ENCODE measurements at regions not wholly inside any gene's neighbourhood (a gene's known extent, or its start where the extent isn't known, plus 50 kb on each side); places are given as distances from the start of the nearest gene placed in this dataset.

GRCh38 chr12:58583529-58583928, 336.8 kb downstream of the LRIG3 start:
- no peaks in the 10 kb centered on the region for H3K27me3 ChIP-seq

GRCh38 chr12:58583940-58584339, 336.4 kb downstream of the LRIG3 start:
- H3K9me3 ChIP-seq = no peaks in the 10 kb centered on the region
- no peaks in the 10 kb centered on the region for H3K36me3 ChIP-seq
- no peak for TF ChIP-seq CTCF (IDR thresholded peaks at IDR 0.05; ENCODE audit: low read depth, low read length)
- H3K4me3 ChIP-seq (ENCODE audit: low read depth, low read length) = no peak overlapping the region
- no peaks in the 10 kb centered on the region for H3K27me3 ChIP-seq
- no peak for DNase-seq
- H3K4me1 ChIP-seq = no peaks in the 10 kb centered on the region

More at GRCh38 chr12:58583529-58583928, 336.8 kb downstream of the LRIG3 start:
- TF ChIP-seq CTCF (IDR thresholded peaks at IDR 0.05; ENCODE audit: low read depth, low read length) = no peak
- Histone ChIP-seq H3K36me3 (no peaks in the 10 kb centered on the region), H3K9me3 (no peaks in the 10 kb centered on the region), H3K4me3 (ENCODE audit: low read depth, low read length) (no peak overlapping the region), H3K4me1 (no peaks in the 10 kb centered on the region)
- DNase-seq = no peak

- H3K9me3 ChIP-seq = no peaks in the 10 kb centered on the region
- no peaks in the 10 kb centered on the region for H3K4me1 ChIP-seq
- H3K4me3 ChIP-seq (ENCODE audit: low read depth, low read length) = no peak overlapping the region
- DNase-seq = no peak
- H3K27me3 ChIP-seq = no peaks in the 10 kb centered on the region
- no peaks in the 10 kb centered on the region for H3K36me3 ChIP-seq
- TF ChIP-seq CTCF (IDR thresholded peaks at IDR 0.05; ENCODE audit: low read depth, low read length) = no peak
These were observed 335.4 kb downstream of the LRIG3 start for GRCh38 chr12:58584880-58585279.

GRCh38 chr12:58586762-58587161, 333.5 kb downstream of the LRIG3 start:
- Histone ChIP-seq H3K36me3 (no peaks in the 10 kb centered on the region), H3K9me3 (no peaks in the 10 kb centered on the region), H3K4me1 (no peaks in the 10 kb centered on the region)

GRCh38 chr12:58588770-58589169, 331.5 kb downstream of the LRIG3 start:
- Histone ChIP-seq H3K36me3 (no peaks in the 10 kb centered on the region), H3K4me3 (ENCODE audit: low read depth, low read length) (no peak overlapping the region), H3K4me1 (no peaks in the 10 kb centered on the region), H3K9me3 (no peaks in the 10 kb centered on the region), H3K27me3 (no peaks in the 10 kb centered on the region)
- DNase-seq = no peak
- TF ChIP-seq CTCF (IDR thresholded peaks at IDR 0.05; ENCODE audit: low read depth, low read length) = no peak

More at GRCh38 chr12:58586762-58587161, 333.5 kb downstream of the LRIG3 start:
- Histone ChIP-seq H3K4me3 (ENCODE audit: low read depth, low read length) (no peak overlapping the region), H3K27me3 (no peaks in the 10 kb centered on the region)
- no peak for DNase-seq
- no peak for TF ChIP-seq CTCF (IDR thresholded peaks at IDR 0.05; ENCODE audit: low read depth, low read length)

- no peak for DNase-seq
- Histone ChIP-seq H3K9me3 (no peaks in the 10 kb centered on the region), H3K36me3 (no peaks in the 10 kb centered on the region), H3K27me3 (no peaks in the 10 kb centered on the region), H3K4me3 (ENCODE audit: low read depth, low read length) (no peak overlapping the region), H3K4me1 (no peaks in the 10 kb centered on the region)
- TF ChIP-seq CTCF (IDR thresholded peaks at IDR 0.05; ENCODE audit: low read depth, low read length) = no peak
These were observed 327.7 kb downstream of the LRIG3 start for GRCh38 chr12:58592475-58593207.

All from BE2C (cell line).